HG03097 (cell line): ENCODE measurements at regions not wholly inside any gene's neighbourhood (a gene's known extent, or its start where the extent isn't known, plus 50 kb on each side); places are given as distances from the start of the nearest gene placed in this dataset.
A peak's percentile ranks its signal among the peaks of the same experiment; 100 is the strongest.

Source experiments
- ATAC-seq: cut with Tn5 transposase; IDR thresholded peaks from one replicate; pipeline ENCODE4 v1.9.1; 2021; ENCODE audit not compliant: unreplicated experiment, low FRiP score

DNA sequence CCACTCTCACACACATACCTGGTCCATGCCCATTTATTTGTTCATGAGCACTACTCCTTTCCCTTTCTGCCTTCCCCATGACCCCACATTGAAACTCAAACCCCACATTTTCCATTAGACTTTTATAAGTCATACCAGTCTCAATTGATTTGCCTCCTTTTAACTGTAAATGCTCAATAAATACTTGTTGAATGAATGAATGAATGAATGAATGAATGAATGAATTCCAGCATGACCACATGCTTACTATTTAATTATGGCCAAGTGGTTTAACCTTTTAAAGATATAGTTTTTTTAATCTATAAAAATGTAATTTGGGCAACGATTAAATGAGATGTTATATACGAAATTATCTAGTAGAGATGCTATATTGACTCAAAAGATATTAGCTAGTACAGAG lies 54.1 kb upstream of the GRAMD2B start:
- no peak for ATAC-seq

DNA sequence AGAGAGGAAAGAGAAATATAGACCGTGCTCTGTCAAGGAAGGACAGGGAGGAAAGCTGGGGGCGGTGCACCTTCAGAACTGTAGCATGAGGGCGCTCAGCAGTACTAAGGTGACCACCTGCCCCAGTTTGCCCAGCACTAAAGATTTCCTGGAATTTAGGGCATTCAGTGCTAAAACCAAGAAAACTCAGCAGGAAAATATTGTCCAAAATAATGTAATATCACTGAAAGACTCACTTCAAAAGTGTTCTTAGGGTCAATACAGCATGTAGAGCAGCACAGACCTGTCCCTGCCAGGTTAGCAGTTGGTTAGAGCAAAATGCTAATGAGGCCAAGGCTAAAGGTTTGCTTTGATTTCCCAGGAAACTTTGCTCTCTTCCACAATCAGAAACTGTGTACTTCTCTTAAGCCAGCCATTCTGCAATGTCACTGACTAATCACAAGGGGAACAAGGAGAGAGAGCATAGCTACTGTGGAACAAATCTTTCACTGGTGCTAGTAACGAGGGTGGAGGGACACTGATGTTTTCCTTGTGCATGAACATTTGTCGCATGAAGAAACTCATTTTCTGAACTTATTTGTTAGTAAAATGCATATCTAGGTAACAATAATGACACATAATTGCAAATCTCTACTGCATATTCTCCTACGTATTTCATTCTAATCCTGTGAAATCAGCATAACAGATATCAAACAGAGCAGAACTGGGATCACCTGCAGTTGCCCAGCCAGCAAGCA lies 53.0 kb upstream of the GRAMD2B start:
- ATAC-seq: no peak

DNA sequence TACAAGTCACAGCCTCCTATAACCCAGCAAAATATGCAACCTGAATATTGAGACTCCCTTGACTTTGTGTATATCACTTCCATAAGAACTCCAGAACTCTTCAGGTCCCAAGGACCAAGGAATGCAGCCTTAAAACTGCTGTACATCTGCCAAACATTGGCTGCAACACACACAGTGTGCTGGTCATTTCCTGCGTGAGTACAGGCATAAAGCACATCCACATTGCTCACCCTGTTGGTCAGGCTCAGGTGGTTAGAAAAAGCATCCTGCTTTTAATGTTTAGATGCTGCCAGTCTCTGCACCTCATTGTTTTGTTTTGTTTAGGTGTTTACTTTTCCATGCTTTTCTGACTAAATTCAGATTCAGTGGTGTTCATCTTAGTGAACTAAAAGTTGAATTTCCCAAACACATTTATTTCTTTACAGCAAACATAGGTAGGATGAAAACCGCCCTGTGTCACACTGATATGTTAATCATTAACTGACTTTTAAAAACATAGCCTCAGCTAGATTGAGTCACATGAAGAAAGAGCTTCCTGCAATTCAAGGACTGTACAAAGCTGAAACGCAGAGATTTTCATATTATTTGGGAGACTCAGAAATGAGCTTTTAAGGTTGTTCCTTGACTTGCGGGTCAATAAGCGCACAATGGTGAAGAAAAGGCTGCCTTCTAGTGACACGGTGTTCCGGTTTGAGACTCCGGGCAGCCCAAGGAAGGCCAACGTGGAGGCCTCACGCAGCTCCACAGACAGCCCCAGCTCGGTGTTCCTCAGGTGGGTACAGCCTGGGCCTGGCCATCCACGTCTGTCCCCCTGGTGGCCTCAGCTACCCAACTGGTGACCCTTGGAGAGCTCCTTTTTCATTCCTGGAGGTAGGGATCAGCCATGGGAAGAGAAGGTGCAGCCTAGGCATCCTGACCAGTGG lies 52.2 kb upstream of the GRAMD2B start:
- no peak for ATAC-seq

DNA sequence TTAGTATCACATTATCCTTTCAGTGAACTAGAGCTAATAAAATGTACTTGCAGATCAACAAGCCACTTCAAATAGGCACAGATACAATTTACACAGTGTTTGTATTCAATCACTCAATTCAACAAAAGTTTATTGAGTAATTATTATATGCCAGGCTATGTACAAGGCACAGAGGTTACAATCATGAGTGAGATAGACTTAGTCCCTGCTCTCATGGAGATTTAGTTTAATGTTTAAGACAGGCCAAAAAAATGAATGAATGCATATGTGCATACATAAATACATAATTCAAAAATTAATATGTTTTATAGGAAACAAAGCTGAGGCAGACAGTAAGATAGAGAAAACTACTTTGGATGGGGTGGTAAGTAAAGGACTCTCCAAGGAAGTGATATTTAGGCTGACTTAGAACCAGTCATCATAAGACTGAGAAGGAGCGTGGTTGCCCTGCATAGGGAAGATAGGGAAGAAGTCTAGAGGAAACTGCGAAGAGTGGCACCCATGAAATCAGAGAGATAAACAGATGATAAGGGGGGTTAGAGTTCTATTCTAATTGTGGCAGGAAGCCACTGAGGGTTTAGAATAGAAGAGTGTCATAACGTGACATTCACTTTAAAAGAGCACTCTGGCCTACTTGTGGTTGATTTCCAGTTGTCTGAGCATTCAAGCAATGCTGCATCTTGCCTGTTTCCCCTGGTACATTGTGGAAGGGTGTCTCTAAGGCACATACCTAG lies 49.7 kb upstream of the GRAMD2B start:
- peak; percentile 55 for ATAC-seq
